ENCODE measurements at regions not wholly inside any gene's neighbourhood (a gene's known extent, or its start where the extent isn't known, plus 50 kb on each side); places are given as distances from the start of the nearest gene placed in this dataset.

GRCh38 chr12:43169115-43169681 lies 382.8 kb downstream of the ADAMTS20 start:
- TF ChIP-seq CTCF (IDR thresholded peaks at IDR 0.05) (no peak), ZNF138 (CRISPR knock-in tag; conservative IDR thresholded peaks at IDR 0.05) (no peak), JUN (CRISPR knock-in tag; IDR thresholded peaks at IDR 0.05) (no peak)

All from WTC11 (cell line).